Esophagus (tissue), 2 donors: ENCODE measurements at regions not wholly inside any gene's neighbourhood (a gene's known extent, or its start where the extent isn't known, plus 50 kb on each side); places are given as distances from the start of the nearest gene placed in this dataset.
"Not testable (repeated sequence)": the region's sequence is repeated elsewhere in the genome, so short reads cannot be mapped to it uniquely, and the experiment has no call there.

Experiments used
- H3K27ac ChIP-seq, 2 donors: one replicate each; pipeline ENCODE4 v1.5.1; 2013; ENCODE audit warnings: low read depth in 2 of 2, mild to moderate bottlenecking in 2 of 2, inconsistent platforms in 1 of 2, low read length in 1 of 2, moderate library complexity in 1 of 2
- H3K27me3 ChIP-seq, 2 donors: one replicate each; pipeline ENCODE4 v1.6.1; 2013; ENCODE audit warnings: low read length in 2 of 2, control low read depth in 1 of 2, mild to moderate bottlenecking in 1 of 2; ENCODE audit not compliant: insufficient read depth in 2 of 2, control insufficient read depth in 1 of 2
- H3K36me3 ChIP-seq, 2 donors: one replicate each; pipeline ENCODE4 v1.6.1; 2013; ENCODE audit warnings: low read length in 1 of 2; ENCODE audit not compliant: control insufficient read depth in 2 of 2, insufficient read depth in 2 of 2
- H3K4me1 ChIP-seq, 2 donors: one replicate each; pipeline ENCODE4 v1.6.1; 2013; ENCODE audit warnings: low read length in 1 of 2; ENCODE audit not compliant: control insufficient read depth in 2 of 2, insufficient read depth in 2 of 2
- H3K4me3 ChIP-seq, 2 donors: one replicate each; pipeline ENCODE4 v1.5.1; 2013; ENCODE audit warnings: low read length in 2 of 2, mild to moderate bottlenecking in 2 of 2, low read depth in 1 of 2, moderate library complexity in 1 of 2
- H3K9me3 ChIP-seq, 2 donors: one replicate each; pipeline ENCODE4 v1.6.1; 2013; ENCODE audit warnings: mild to moderate bottlenecking in 2 of 2, low read depth in 1 of 2, low read length in 1 of 2, moderate library complexity in 1 of 2; ENCODE audit not compliant: control insufficient read depth in 2 of 2, insufficient read depth in 1 of 2
- WGBS, 2 donors: extraction: QIAGEN DNeasy Blood & Tissue Kit; methylation state at CpG; one replicate each; pipeline ENCODE4 v1.1.7; 2013; 5-methylcytosine and 5-hydroxymethylcytosine counted together
- donor health status: healthy with polysubstance abuse.
- donor health status: Bipolar disorder and iron deficiency.

- no peaks in the 10 kb centered on the region for H3K4me1 ChIP-seq
- H3K4me3 ChIP-seq = no peak overlapping the region
- H3K27ac ChIP-seq = no peak overlapping the region
- 87 to 91% methylated on average over 2 of the region's 2 CpGs for WGBS, 2 donors
- H3K27me3 ChIP-seq = no peaks in the 10 kb centered on the region
- H3K9me3 ChIP-seq = no peaks in the 10 kb centered on the region
- H3K36me3 ChIP-seq = no peaks in the 10 kb centered on the region
Observed at GRCh38 chr5:107021575-107021974, 649.2 kb downstream of the EFNA5 start.

DNA sequence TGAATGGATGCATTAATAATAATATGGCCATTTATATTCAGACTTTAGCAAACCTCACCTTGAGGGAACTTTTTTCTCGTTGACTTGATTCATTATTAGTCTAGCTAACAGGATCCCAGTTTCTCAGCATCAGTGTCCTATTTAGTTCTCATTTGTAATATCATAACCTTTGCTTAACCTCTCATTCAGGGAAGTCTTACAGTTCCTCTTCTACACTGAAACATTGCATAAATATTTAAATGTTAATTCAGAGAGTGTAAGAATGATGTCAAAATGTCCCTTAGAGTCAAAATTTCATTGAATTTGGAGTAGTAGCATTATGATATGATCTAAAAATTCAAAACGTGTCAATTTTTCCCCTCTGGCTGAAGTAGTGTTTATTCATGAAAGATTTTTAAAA, 650.1 kb downstream of the EFNA5 start:
- Histone ChIP-seq H3K4me1 (no peaks in the 10 kb centered on the region), H3K27ac (no peak overlapping the region), H3K4me3 (no peak overlapping the region), H3K36me3 (no peaks in the 10 kb centered on the region), H3K9me3 (no peaks in the 10 kb centered on the region), H3K27me3 (no peaks in the 10 kb centered on the region)
- 41 to 64% methylated on average over 2 of the region's 2 CpGs for WGBS, 2 donors

- no peaks in the 10 kb centered on the region for H3K9me3 ChIP-seq
- H3K4me1 ChIP-seq = no peaks in the 10 kb centered on the region
- H3K36me3 ChIP-seq = no peaks in the 10 kb centered on the region
- H3K27me3 ChIP-seq = no peaks in the 10 kb centered on the region
- no peak overlapping the region for H3K4me3 ChIP-seq
- WGBS, 2 donors = 77 to 79% methylated on average over 1 of the region's 1 CpG
- no peak overlapping the region for H3K27ac ChIP-seq
Observed at GRCh38 chr5:107017616-107018015, 653.1 kb downstream of the EFNA5 start.

DNA sequence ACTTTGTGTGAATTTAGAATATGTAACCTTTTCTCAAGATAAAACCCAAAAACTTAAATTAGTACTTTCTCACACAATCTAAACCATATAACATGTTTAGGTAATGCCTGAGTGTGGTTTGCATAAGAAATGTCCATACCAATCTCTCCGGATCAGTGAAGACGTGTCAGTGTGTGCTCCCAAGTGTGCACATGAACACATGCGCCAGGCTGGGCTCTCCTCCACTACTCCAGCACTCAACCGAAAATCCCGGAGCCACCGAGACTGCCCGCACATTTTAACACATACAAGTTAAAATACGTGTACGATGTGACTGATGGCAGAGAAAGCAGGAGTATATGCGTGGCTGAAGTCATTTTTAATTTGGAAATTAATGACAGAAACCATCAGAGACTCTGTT, 658.4 kb downstream of the EFNA5 start:
- Histone ChIP-seq H3K27ac (no peak overlapping the region), H3K27me3 (no peaks in the 10 kb centered on the region), H3K36me3 (no peaks in the 10 kb centered on the region), H3K4me3 (no peak overlapping the region), H3K9me3 (no peaks in the 10 kb centered on the region), H3K4me1 (no peaks in the 10 kb centered on the region)
- 95% methylated on average over 10 of the region's 10 CpGs for WGBS, 2 donors

- Histone ChIP-seq H3K36me3 (no peaks in the 10 kb centered on the region), H3K27ac (no peak overlapping the region), H3K9me3 (no peaks in the 10 kb centered on the region), H3K27me3 (no peaks in the 10 kb centered on the region), H3K4me3 (no peak overlapping the region), H3K4me1 (no peaks in the 10 kb centered on the region)
- WGBS, 2 donors = 91 to 92% methylated on average over 7 of the region's 7 CpGs
Observed at GRCh38 chr5:107011605-107012004, 659.1 kb downstream of the EFNA5 start.

- no peaks in the 10 kb centered on the region for H3K4me1 ChIP-seq
- 93 to 95% methylated on average over 6 of the region's 6 CpGs for WGBS, 2 donors
- H3K27me3 ChIP-seq = no peaks in the 10 kb centered on the region
- no peaks in the 10 kb centered on the region for H3K9me3 ChIP-seq
- no peaks in the 10 kb centered on the region for H3K36me3 ChIP-seq
- H3K27ac ChIP-seq = no peak overlapping the region
- H3K4me3 ChIP-seq = no peak overlapping the region
Observed at GRCh38 chr5:107010060-107010459, 660.7 kb downstream of the EFNA5 start.

- Histone ChIP-seq H3K4me3 (no peak overlapping the region), H3K9me3 (no peaks in the 10 kb centered on the region), H3K27ac (no peak overlapping the region), H3K27me3 (no peaks in the 10 kb centered on the region), H3K36me3 (no peaks in the 10 kb centered on the region), H3K4me1 (no peaks in the 10 kb centered on the region)
- 0 to 39% methylated on average over 1 of the region's 1 CpG for WGBS, 2 donors
Observed at GRCh38 chr5:107005653-107006052, 665.1 kb downstream of the EFNA5 start.

DNA sequence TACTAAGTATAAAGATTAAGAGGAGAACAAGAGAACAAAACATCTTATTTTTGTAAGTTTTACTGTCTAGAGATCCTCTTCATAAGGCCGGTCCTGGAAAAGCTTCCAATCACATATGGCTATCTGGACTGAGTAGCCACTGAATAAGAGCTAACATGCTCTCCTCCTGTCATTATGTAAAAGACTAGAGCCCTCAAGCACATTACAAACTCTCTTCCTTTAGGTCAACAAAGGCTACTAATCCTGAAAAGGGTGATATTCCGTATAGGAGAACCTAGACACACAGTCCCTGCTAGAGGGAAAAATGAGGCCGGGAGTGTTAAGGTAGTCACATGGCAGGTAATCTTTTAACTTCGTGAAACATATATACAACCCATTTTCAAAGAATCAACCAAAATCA, 665.6 kb downstream of the EFNA5 start:
- Histone ChIP-seq H3K27me3 (no peaks in the 10 kb centered on the region), H3K27ac (no peak overlapping the region), H3K36me3 (no peaks in the 10 kb centered on the region), H3K4me1 (no peaks in the 10 kb centered on the region), H3K4me3 (no peak overlapping the region), H3K9me3 (no peaks in the 10 kb centered on the region)
- WGBS, 2 donors = 85 to 88% methylated on average over 4 of the region's 4 CpGs

DNA sequence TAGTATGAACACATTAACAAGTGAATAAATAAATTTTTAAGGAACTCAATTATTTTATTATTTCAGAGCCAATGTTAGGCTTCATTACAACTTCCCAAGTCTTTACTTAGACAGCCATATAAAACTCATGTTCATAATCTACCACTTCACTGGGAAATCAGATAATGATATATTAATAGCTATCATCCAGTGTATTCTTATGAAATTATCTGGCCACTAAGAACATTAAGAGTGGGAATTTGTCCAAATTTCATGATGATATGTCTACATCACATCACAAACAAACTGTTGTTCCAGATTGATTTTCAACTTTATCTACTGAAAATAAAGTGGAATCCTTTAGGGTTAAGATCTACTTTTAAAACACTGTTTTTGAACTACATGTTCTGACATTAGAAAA, 668.6 kb downstream of the EFNA5 start:
- Histone ChIP-seq H3K9me3 (no peaks in the 10 kb centered on the region), H3K4me3 (no peak overlapping the region), H3K27me3 (no peaks in the 10 kb centered on the region), H3K27ac (no peak overlapping the region), H3K36me3 (no peaks in the 10 kb centered on the region), H3K4me1 (no peaks in the 10 kb centered on the region)

DNA sequence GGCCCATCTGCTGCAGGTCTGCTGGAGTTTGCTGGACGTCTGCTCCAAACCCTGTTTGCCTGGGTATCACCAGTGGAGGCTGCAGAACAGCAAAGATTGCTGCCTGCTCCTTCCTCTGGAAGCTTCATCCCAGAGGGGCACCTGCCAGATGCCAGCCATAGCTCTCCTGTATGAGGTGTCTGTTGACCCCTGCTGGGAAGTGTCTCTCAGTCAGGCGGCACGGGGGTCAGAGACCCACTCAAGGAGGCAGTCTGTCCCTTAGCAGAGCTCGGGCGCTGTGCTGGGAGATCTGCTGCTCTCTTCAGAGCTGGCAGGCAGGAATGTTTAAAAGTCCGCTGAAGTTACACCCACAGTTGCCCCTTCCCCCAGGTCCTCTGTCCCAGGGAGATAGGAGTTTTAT, 671.2 kb downstream of the EFNA5 start:
- not testable (repeated sequence) for H3K9me3 ChIP-seq, H3K36me3 ChIP-seq, H3K27ac ChIP-seq, H3K4me3 ChIP-seq, H3K4me1 ChIP-seq, H3K27me3 ChIP-seq
- WGBS, 2 donors = 88 to 93% methylated on average over 6 of the region's 6 CpGs
